ENCODE measurements at regions not wholly inside any gene's neighbourhood (a gene's known extent, or its start where the extent isn't known, plus 50 kb on each side); places are given as distances from the start of the nearest gene placed in this dataset.

GRCh38 chr4:34328939-34329338, 1915.4 kb downstream of the ARAP2 start:
- TF ChIP-seq CTCF (IDR thresholded peaks at IDR 0.05) (no peak), POLR2AphosphoS5 (IDR thresholded peaks at IDR 0.05; ENCODE audit: low read depth, low read length) (no peak), TCF7L2 (IDR thresholded peaks at IDR 0.05; ENCODE audit: low read depth, low read length) (no peak)
- TF ChIP-seq, protein P1, sequence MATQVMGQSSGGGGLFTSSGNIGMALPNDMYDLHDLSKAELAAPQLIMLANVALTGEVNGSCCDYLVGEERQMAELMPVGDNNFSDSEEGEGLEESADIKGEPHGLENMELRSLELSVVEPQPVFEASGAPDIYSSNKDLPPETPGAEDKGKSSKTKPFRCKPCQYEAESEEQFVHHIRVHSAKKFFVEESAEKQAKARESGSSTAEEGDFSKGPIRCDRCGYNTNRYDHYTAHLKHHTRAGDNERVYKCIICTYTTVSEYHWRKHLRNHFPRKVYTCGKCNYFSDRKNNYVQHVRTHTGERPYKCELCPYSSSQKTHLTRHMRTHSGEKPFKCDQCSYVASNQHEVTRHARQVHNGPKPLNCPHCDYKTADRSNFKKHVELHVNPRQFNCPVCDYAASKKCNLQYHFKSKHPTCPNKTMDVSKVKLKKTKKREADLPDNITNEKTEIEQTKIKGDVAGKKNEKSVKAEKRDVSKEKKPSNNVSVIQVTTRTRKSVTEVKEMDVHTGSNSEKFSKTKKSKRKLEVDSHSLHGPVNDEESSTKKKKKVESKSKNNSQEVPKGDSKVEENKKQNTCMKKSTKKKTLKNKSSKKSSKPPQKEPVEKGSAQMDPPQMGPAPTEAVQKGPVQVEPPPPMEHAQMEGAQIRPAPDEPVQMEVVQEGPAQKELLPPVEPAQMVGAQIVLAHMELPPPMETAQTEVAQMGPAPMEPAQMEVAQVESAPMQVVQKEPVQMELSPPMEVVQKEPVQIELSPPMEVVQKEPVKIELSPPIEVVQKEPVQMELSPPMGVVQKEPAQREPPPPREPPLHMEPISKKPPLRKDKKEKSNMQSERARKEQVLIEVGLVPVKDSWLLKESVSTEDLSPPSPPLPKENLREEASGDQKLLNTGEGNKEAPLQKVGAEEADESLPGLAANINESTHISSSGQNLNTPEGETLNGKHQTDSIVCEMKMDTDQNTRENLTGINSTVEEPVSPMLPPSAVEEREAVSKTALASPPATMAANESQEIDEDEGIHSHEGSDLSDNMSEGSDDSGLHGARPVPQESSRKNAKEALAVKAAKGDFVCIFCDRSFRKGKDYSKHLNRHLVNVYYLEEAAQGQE (IDR thresholded peaks at IDR 0.05; ENCODE audit: insufficient read depth in 1 of 2, low read depth in 2 of 2, low read length in 1 of 2): no peak

Data from Panc1 (cell line).